Keratinocyte (primary cell): ENCODE measurements at regions not wholly inside any gene's neighbourhood (a gene's known extent, or its start where the extent isn't known, plus 50 kb on each side); places are given as distances from the start of the nearest gene placed in this dataset.

Experiments
- DNase-seq: peaks from one replicate; pipeline ENCODE4 v3.0.0-alpha.2; 2011; ENCODE audit warnings: low read depth, missing footprints, low spot score
- FAIRE-seq: peaks from 2 replicates; lab custom pipeline; 2011; peaks lifted over from hg19 to GRCh38; lab: Jason Lieb, UNC
- H2AFZ ChIP-seq: 2 replicates; pipeline ENCODE4 v1.6.0; 2012; ENCODE audit warnings: low read length, control low read depth, inconsistent platforms; ENCODE audit not compliant: control insufficient read depth
- H3K27ac ChIP-seq: 2 replicates; pipeline ENCODE4 v1.5.1; 2011; ENCODE audit warnings: low read length; ENCODE audit not compliant: control insufficient read depth, insufficient read depth
- H3K27me3 ChIP-seq: 3 replicates; pipeline ENCODE4 v1.6.0; 2011; ENCODE audit warnings: low read length; ENCODE audit not compliant: control insufficient read depth, insufficient read depth; ENCODE audit errors: extremely low read depth
- H3K36me3 ChIP-seq, 2 experiments: 2 replicates in 1 of 2; 3 replicates in 1 of 2; pipeline ENCODE4 v1.5.1; 2011; ENCODE audit warnings: low read length in 2 of 2, mild to moderate bottlenecking in 1 of 2; ENCODE audit not compliant: control insufficient read depth in 2 of 2, insufficient read depth in 2 of 2; ENCODE audit errors: extremely low read depth in 1 of 2
- H3K4me1 ChIP-seq: 3 replicates; pipeline ENCODE4 v1.5.1; 2011; ENCODE audit warnings: low read length; ENCODE audit not compliant: control insufficient read depth, insufficient read depth; ENCODE audit errors: extremely low read depth
- H3K4me2 ChIP-seq: 3 replicates; pipeline ENCODE4 v1.6.0; 2011; ENCODE audit warnings: low read depth, low read length; ENCODE audit not compliant: control insufficient read depth, insufficient read depth; ENCODE audit errors: extremely low read depth
- H3K4me3 ChIP-seq, 3 experiments: fragments of 200-600 bp in 1 of 3; sonication (generic) in 1 of 3; 2 replicates in 2 of 3; 3 replicates in 1 of 3; pipeline ENCODE4 v1.5.1; 2011 to 2016; ENCODE audit warnings: low read length in 3 of 3, mild to moderate bottlenecking in 3 of 3, control low read depth in 2 of 3, inconsistent platforms in 1 of 3, low read depth in 1 of 3, mixed read lengths in 1 of 3, mixed run types in 1 of 3, moderate library complexity in 1 of 3; ENCODE audit not compliant: control insufficient read depth in 2 of 3, insufficient read depth in 2 of 3; ENCODE audit errors: extremely low read depth in 1 of 3
- H3K79me2 ChIP-seq: 2 replicates; pipeline ENCODE4 v1.6.0; 2012; ENCODE audit warnings: low read length; ENCODE audit not compliant: control insufficient read depth, insufficient read depth
- H3K9ac ChIP-seq: 3 replicates; pipeline ENCODE4 v1.6.0; 2011; ENCODE audit warnings: low read length; ENCODE audit not compliant: control insufficient read depth, insufficient read depth; ENCODE audit errors: extremely low read depth
- H3K9me1 ChIP-seq: 3 replicates; pipeline ENCODE4 v1.6.0; 2011; ENCODE audit warnings: low read length; ENCODE audit not compliant: control insufficient read depth, insufficient read depth; ENCODE audit errors: extremely low read depth
- H3K9me3 ChIP-seq: 2 replicates; pipeline ENCODE4 v1.5.1; 2012; ENCODE audit warnings: low read depth, low read length; ENCODE audit not compliant: control insufficient read depth
- H4K20me1 ChIP-seq: 3 replicates; pipeline ENCODE4 v1.6.0; 2011; ENCODE audit warnings: low read length; ENCODE audit not compliant: control insufficient read depth, insufficient read depth; ENCODE audit errors: extremely low read depth
- CTCF ChIP-seq, 3 experiments: IDR thresholded peaks in 1 of 3; conservative IDR thresholded peaks in 1 of 3; optimal IDR thresholded peaks in 1 of 3; 2 replicates in 2 of 3; 3 replicates in 1 of 3; pipeline versions ENCODE3 to v1.5.1; 2011; ENCODE audit warnings: low read length in 3 of 3, mild to moderate bottlenecking in 3 of 3, moderate library complexity in 2 of 3, control low read depth in 1 of 3, inconsistent platforms in 1 of 3; ENCODE audit not compliant: insufficient read depth in 2 of 3; ENCODE audit errors: extremely low read depth in 1 of 3
- EZH2 ChIP-seq: IDR thresholded peaks from one replicate; pipeline ENCODE4 v1.6.1; 2012; ENCODE audit warnings: inconsistent platforms, mild to moderate bottlenecking, low read length, moderate library complexity
- dilution Hi-C: fragments of 300-500 bp; cut with MboI; formaldehyde crosslinking; loops from one replicate; pipeline ENCODE4 v1.7.0; 2020; ENCODE audit warnings: low sequenced_read_pairs; ENCODE audit not compliant: extremely low pct_ligation_motif_present

- no peak overlapping the region for H3K9ac ChIP-seq
- DNase-seq (peak; percentile 38), FAIRE-seq (no peak)
- no peak overlapping the region for H3K4me3 ChIP-seq
- H3K9me3 ChIP-seq: no peaks in the 10 kb centered on the region
- dilution Hi-C loops: no loop called here
- no peak overlapping the region for H2AFZ ChIP-seq
- H3K27ac ChIP-seq: no peak overlapping the region
- H3K36me3 ChIP-seq: no peaks in the 10 kb centered on the region
- no peaks in the 10 kb centered on the region for H3K4me1 ChIP-seq
- H3K27me3 ChIP-seq: peaks cover 8% of the 10 kb centered on the region
- H3K79me2 ChIP-seq: no peaks in the 10 kb centered on the region
- no peak overlapping the region for H3K4me2 ChIP-seq
- H3K9me1 ChIP-seq: no peaks in the 10 kb centered on the region
- H4K20me1 ChIP-seq: no peaks in the 10 kb centered on the region
- TF ChIP-seq EZH2 (no peak), CTCF (optimal IDR thresholded peaks at IDR 0.05 in 1 of 3, IDR thresholded peaks at IDR 0.05 in 1 of 3, conservative IDR thresholded peaks at IDR 0.05 in 1 of 3; ENCODE audit: extremely low read depth in 1 of 3, insufficient read depth in 2 of 3, low read length in 3 of 3) (no peak)
These were observed 127.9 kb downstream of the NPIPB5 start for GRCh38 chr16:22638393-22639206.

GRCh38 chr16:22641131-22641628 lies 130.5 kb downstream of the NPIPB5 start:
- no peaks in the 10 kb centered on the region for H3K4me1 ChIP-seq
- no peaks in the 10 kb centered on the region for H3K79me2 ChIP-seq
- no peaks in the 10 kb centered on the region for H4K20me1 ChIP-seq
- no peak overlapping the region for H3K4me3 ChIP-seq
- DNase-seq: peak; percentile 42
- H3K9me1 ChIP-seq: no peaks in the 10 kb centered on the region
- H3K36me3 ChIP-seq: no peaks in the 10 kb centered on the region
- H3K9ac ChIP-seq: no peak overlapping the region
- peaks cover 13% of the 10 kb centered on the region for H3K27me3 ChIP-seq
- H3K4me2 ChIP-seq: no peak overlapping the region
- peak; percentile 84 for FAIRE-seq
- dilution Hi-C loops: no loop called here
- H3K27ac ChIP-seq: no peak overlapping the region
- H2AFZ ChIP-seq: no peak overlapping the region
- H3K9me3 ChIP-seq: no peaks in the 10 kb centered on the region
- no peak for TF ChIP-seq EZH2
- no peak for TF ChIP-seq CTCF (optimal IDR thresholded peaks at IDR 0.05 in 1 of 3, IDR thresholded peaks at IDR 0.05 in 1 of 3, conservative IDR thresholded peaks at IDR 0.05 in 1 of 3; ENCODE audit: extremely low read depth in 1 of 3, insufficient read depth in 2 of 3, low read length in 3 of 3)
